ENCODE measurements at regions not wholly inside any gene's neighbourhood (a gene's known extent, or its start where the extent isn't known, plus 50 kb on each side); places are given as distances from the start of the nearest gene placed in this dataset.

DNA sequence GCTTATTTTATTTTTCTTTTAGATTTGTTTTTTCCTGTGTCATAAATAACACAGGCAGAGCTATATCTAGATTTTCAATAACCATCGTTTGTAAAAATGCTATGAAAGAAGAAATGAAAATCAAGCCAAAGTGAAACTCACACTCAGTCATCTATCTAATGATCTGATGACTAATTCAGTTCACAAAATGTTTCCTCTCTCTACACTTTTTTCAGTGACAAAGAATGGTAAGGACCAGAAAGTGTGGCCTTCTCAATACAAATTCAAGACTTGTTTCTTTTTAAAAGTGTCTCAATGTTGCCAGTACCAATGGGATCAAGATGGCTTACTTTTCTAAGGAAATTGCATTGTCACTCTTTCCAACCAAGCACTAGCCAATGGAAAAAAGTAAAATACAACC is 282.8 kb upstream of the PKN2 start:
- TF ChIP-seq, protein P1, sequence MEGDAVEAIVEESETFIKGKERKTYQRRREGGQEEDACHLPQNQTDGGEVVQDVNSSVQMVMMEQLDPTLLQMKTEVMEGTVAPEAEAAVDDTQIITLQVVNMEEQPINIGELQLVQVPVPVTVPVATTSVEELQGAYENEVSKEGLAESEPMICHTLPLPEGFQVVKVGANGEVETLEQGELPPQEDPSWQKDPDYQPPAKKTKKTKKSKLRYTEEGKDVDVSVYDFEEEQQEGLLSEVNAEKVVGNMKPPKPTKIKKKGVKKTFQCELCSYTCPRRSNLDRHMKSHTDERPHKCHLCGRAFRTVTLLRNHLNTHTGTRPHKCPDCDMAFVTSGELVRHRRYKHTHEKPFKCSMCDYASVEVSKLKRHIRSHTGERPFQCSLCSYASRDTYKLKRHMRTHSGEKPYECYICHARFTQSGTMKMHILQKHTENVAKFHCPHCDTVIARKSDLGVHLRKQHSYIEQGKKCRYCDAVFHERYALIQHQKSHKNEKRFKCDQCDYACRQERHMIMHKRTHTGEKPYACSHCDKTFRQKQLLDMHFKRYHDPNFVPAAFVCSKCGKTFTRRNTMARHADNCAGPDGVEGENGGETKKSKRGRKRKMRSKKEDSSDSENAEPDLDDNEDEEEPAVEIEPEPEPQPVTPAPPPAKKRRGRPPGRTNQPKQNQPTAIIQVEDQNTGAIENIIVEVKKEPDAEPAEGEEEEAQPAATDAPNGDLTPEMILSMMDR (IDR thresholded peaks at IDR 0.05) = no peak
- no peak for TF ChIP-seq POLR2A (IDR thresholded peaks at IDR 0.05)
- no peak for TF ChIP-seq EP300 (IDR thresholded peaks at IDR 0.05)
